ENCODE measurements at regions not wholly inside any gene's neighbourhood (a gene's known extent, or its start where the extent isn't known, plus 50 kb on each side); places are given as distances from the start of the nearest gene placed in this dataset.

DNA sequence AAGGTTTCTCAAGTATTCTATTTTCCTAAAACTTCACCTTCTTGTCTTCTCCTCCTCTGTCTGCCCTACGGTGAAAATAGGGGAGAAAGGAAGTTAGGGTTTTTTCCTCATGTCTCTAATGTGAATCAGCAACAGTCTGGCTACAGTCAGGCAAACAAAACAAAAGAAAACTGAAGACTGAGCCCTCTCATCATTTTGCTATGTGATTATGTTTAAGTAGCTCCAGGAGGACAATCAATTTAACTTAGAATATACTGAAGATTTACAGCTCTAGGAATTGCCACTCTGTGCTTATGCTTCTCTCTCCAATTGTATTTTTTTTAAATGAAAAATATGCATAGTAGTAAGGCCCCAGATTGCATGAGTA lies 316.2 kb downstream of the GPAT3 start:
- no peak for TF ChIP-seq EZH2 (IDR thresholded peaks at IDR 0.05; ENCODE audit: low read depth, unreplicated experiment)
- TF ChIP-seq, protein P1, sequence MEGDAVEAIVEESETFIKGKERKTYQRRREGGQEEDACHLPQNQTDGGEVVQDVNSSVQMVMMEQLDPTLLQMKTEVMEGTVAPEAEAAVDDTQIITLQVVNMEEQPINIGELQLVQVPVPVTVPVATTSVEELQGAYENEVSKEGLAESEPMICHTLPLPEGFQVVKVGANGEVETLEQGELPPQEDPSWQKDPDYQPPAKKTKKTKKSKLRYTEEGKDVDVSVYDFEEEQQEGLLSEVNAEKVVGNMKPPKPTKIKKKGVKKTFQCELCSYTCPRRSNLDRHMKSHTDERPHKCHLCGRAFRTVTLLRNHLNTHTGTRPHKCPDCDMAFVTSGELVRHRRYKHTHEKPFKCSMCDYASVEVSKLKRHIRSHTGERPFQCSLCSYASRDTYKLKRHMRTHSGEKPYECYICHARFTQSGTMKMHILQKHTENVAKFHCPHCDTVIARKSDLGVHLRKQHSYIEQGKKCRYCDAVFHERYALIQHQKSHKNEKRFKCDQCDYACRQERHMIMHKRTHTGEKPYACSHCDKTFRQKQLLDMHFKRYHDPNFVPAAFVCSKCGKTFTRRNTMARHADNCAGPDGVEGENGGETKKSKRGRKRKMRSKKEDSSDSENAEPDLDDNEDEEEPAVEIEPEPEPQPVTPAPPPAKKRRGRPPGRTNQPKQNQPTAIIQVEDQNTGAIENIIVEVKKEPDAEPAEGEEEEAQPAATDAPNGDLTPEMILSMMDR (conservative IDR thresholded peaks at IDR 0.05; ENCODE audit: low read depth in 2 of 2), result no peak
- no peak for TF ChIP-seq EZH2phosphoT487 (IDR thresholded peaks at IDR 0.05; ENCODE audit: unreplicated experiment)
- TF ChIP-seq POLR2AphosphoS5 (IDR thresholded peaks at IDR 0.05; ENCODE audit: low read depth), result no peak
- no peak for TF ChIP-seq CREB1 (CRISPR knock-in tag; IDR thresholded peaks at IDR 0.05; ENCODE audit: low read depth)
- TF ChIP-seq JUNB (IDR thresholded peaks at IDR 0.05; ENCODE audit: unreplicated experiment), result no peak
- TF ChIP-seq ZNF331 (CRISPR knock-in tag; IDR thresholded peaks at IDR 0.05; ENCODE audit: low read depth), result no peak

Data from GM23338 (cell line).